Renal cortex interstitium (tissue), 11 donors: ENCODE measurements at regions not wholly inside any gene's neighbourhood (a gene's known extent, or its start where the extent isn't known, plus 50 kb on each side); places are given as distances from the start of the nearest gene placed in this dataset.
"Not testable (repeated sequence)": the region's sequence is repeated elsewhere in the genome, so short reads cannot be mapped to it uniquely, and the experiment has no call there.

ENCODE experiments used
- DNase-seq, 11 donors: peaks; one replicate each; pipeline ENCODE4 v3.0.0-alpha.2; 2013; ENCODE audit warnings: low read depth in 9 of 11, low spot score in 4 of 11; ENCODE audit errors: extremely low read depth in 1 of 11

GRCh38 chr1:229005556-229005955 lies 265.4 kb upstream of the RAB4A start:
- no peak for DNase-seq

- no peak for DNase-seq
Measured at GRCh38 chr1:229006121-229006870, 264.6 kb upstream of the RAB4A start.

- no peak for DNase-seq
Measured at GRCh38 chr1:229007167-229007566, 263.7 kb upstream of the RAB4A start.

- no peak for DNase-seq
Measured at GRCh38 chr1:229007701-229008100, 263.2 kb upstream of the RAB4A start.

- not testable (repeated sequence) for DNase-seq
Measured at GRCh38 chr1:229008347-229008746, 262.6 kb upstream of the RAB4A start.

GRCh38 chr1:229011022-229011421 lies 259.9 kb upstream of the RAB4A start:
- DNase-seq, result no peak

- no peak for DNase-seq
Measured at GRCh38 chr1:229012823-229013222, 258.1 kb upstream of the RAB4A start.

- DNase-seq, result no peak
Measured at GRCh38 chr1:229013981-229014380, 256.9 kb upstream of the RAB4A start.

GRCh38 chr1:229015806-229016205 lies 255.1 kb upstream of the RAB4A start:
- DNase-seq, result no peak

GRCh38 chr1:229017091-229017490 lies 253.8 kb upstream of the RAB4A start:
- no peak for DNase-seq

GRCh38 chr1:229018674-229019295 lies 252.1 kb upstream of the RAB4A start:
- DNase-seq, result no peak

- no peak for DNase-seq
Measured at GRCh38 chr1:229019663-229020271, 251.1 kb upstream of the RAB4A start.

GRCh38 chr1:229021034-229021433 lies 249.9 kb upstream of the RAB4A start:
- DNase-seq, result not testable (repeated sequence)

- DNase-seq, result no peak
Measured at GRCh38 chr1:229022595-229023333, 248.1 kb upstream of the RAB4A start.

GRCh38 chr1:229023651-229024300 lies 247.1 kb upstream of the RAB4A start:
- DNase-seq, result no peak

GRCh38 chr1:229024528-229025130 lies 246.3 kb upstream of the RAB4A start:
- no peak for DNase-seq

- DNase-seq, result no peak
Measured at GRCh38 chr1:229025576-229025975, 245.3 kb upstream of the RAB4A start.

- DNase-seq, result no peak
Measured at GRCh38 chr1:229027158-229027557, 243.8 kb upstream of the RAB4A start.

- DNase-seq, result no peak
Measured at GRCh38 chr1:229027622-229028182, 243.2 kb upstream of the RAB4A start.
